GM12892 (cell line): ENCODE measurements at regions not wholly inside any gene's neighbourhood (a gene's known extent, or its start where the extent isn't known, plus 50 kb on each side); places are given as distances from the start of the nearest gene placed in this dataset.
"Not testable (repeated sequence)": the region's sequence is repeated elsewhere in the genome, so short reads cannot be mapped to it uniquely, and the experiment has no call there.

Experiments used
- POLR2A ChIP-seq: IDR thresholded peaks from 2 replicates; pipeline ENCODE4 v1.6.1; 2011; ENCODE audit warnings: low read depth, low read length, control low read depth
- POLR2AphosphoS5 ChIP-seq: IDR thresholded peaks from 2 replicates; pipeline ENCODE4 v1.6.1; 2011; ENCODE audit warnings: low read depth, low read length, control low read depth
- TAF1 ChIP-seq: IDR thresholded peaks from 2 replicates; pipeline ENCODE4 v1.6.1; 2011; ENCODE audit warnings: low read depth, mild to moderate bottlenecking, control low read depth, low read length, borderline replicate concordance

- TF ChIP-seq TAF1, POLR2A, POLR2AphosphoS5: not testable (repeated sequence)
These were observed 1405.7 kb upstream of the PCDH10 start for GRCh38 chr4:131743348-131743747.
